GM12872 (cell line): ENCODE measurements at regions not wholly inside any gene's neighbourhood (a gene's known extent, or its start where the extent isn't known, plus 50 kb on each side); places are given as distances from the start of the nearest gene placed in this dataset.

Experiments used
- CTCF ChIP-seq: IDR thresholded peaks from 3 replicates; pipeline ENCODE4 v1.5.1; 2011; ENCODE audit warnings: low read depth, mild to moderate bottlenecking, low read length, moderate library complexity; ENCODE audit not compliant: insufficient read depth

GRCh38 chr5:4108690-4109089 is 513.1 kb downstream of the IRX1 start:
- TF ChIP-seq CTCF, result no peak

GRCh38 chr5:4113426-4113825 is 517.8 kb downstream of the IRX1 start:
- TF ChIP-seq CTCF, result no peak

- no peak for TF ChIP-seq CTCF
Measured at GRCh38 chr5:4113905-4114304, 518.3 kb downstream of the IRX1 start.

- no peak for TF ChIP-seq CTCF
Measured at GRCh38 chr5:4114452-4114851, 518.8 kb downstream of the IRX1 start.

GRCh38 chr5:4116834-4117233 is 521.2 kb downstream of the IRX1 start:
- TF ChIP-seq CTCF, result no peak

- TF ChIP-seq CTCF, result no peak
Measured at GRCh38 chr5:4124221-4124970, 528.8 kb downstream of the IRX1 start.

- TF ChIP-seq CTCF, result no peak
Measured at GRCh38 chr5:4128994-4129393, 533.4 kb downstream of the IRX1 start.
